GM21526 (cell line): ENCODE measurements at regions not wholly inside any gene's neighbourhood (a gene's known extent, or its start where the extent isn't known, plus 50 kb on each side); places are given as distances from the start of the nearest gene placed in this dataset.
"Not testable (repeated sequence)": the region's sequence is repeated elsewhere in the genome, so short reads cannot be mapped to it uniquely, and the experiment has no call there.

Experiments
- ATAC-seq: cut with Tn5 transposase; IDR thresholded peaks from one replicate; pipeline ENCODE4 v1.9.1; 2021; ENCODE audit warnings: moderate library complexity; ENCODE audit not compliant: unreplicated experiment, low FRiP score

DNA sequence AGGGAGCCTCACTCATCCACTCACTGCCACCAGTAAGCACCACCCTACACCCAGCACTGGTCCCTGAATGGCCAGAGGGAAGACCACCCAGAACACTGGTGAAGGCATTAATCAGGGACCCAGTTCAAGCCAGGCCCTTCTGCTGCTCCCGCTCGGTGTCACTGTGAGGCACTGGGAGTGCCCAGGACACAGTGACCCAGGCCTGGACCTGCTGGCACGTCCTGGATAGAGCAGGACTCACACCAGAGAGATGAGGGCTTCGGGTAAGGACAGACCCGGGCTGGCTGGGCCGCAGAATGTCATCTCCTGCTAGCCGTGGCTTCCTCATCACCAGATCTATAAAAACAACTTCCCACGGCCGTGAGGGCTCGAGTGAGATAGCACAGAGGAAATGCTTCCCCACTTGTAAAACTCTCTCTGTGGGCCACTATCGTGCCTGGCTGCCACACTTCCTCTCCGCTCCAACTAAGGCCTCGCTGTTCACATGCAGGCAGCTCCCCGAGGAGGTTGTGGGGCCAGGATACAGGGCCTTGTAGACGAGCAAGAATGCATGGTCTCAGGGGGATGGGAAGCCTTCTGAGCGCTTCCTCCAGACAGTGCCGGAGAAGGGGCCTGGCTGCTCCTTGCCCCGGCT lies 158.1 kb downstream of the NPIPB11 start:
- ATAC-seq, result not testable (repeated sequence)

DNA sequence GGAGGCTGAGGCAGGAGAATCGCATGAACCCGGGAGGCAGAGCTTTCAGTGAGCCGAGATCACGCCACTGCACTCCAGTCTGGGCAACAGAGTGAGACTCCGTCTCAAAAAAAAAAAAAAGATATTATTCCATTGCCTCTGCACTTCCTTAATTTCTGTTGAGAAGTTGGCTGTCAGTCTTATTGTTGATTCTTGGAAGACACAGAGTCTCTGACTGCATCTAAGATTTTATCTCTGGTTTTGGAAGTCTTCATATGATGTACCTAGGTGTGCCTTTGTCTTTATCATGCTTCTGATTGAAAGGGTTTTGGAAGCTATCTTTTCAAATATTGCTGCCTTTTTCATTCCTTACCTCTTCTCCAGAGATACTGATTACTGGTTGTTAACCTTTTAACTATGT lies 160.4 kb downstream of the NPIPB11 start:
- not testable (repeated sequence) for ATAC-seq

DNA sequence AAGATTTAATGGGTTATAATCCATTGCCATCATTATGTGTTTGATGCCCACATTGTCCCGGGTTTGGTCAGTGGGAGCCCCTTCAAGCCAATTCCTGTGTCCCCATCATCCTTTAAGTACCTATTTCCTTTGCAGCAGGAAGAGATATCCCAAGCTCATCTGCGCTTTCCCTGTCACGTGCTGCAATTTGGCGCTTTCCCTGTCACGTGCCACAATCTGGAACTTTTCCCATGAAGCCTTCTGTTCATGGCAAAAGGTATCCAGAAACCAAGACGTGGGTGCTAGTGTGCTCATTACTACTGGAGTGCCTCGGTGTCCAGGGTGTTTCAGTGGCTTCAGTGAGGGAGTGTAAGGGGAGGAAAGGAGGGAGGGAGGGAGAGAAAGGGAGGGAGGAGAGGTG lies 168.5 kb downstream of the NPIPB11 start:
- ATAC-seq, result no peak

DNA sequence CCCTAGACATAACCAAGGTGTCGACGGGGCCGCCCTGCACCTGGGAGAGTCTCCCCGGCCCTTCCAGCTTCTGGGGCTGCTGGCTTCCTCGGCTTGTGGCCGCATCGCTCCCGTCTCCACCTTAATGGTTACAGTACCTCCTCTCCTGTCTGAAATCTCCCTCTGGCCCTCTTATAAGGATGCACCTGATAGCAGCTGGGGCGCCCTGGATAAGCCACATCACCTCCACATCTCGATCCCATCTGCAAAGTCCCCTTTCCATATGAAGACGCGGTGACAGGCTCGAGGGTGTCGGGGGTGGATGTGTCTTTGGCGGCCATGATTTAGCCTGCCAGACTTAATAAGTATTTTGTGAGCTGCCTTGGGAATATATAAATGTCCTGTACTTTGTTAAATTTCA lies 169.0 kb downstream of the NPIPB11 start:
- ATAC-seq, result not testable (repeated sequence)

GRCh38 chr16:29237023-29237422 lies 169.5 kb downstream of the NPIPB11 start:
- not testable (repeated sequence) for ATAC-seq

- ATAC-seq, result not testable (repeated sequence)
Observed at GRCh38 chr16:29235836-29236370, 170.6 kb downstream of the NPIPB11 start.

DNA sequence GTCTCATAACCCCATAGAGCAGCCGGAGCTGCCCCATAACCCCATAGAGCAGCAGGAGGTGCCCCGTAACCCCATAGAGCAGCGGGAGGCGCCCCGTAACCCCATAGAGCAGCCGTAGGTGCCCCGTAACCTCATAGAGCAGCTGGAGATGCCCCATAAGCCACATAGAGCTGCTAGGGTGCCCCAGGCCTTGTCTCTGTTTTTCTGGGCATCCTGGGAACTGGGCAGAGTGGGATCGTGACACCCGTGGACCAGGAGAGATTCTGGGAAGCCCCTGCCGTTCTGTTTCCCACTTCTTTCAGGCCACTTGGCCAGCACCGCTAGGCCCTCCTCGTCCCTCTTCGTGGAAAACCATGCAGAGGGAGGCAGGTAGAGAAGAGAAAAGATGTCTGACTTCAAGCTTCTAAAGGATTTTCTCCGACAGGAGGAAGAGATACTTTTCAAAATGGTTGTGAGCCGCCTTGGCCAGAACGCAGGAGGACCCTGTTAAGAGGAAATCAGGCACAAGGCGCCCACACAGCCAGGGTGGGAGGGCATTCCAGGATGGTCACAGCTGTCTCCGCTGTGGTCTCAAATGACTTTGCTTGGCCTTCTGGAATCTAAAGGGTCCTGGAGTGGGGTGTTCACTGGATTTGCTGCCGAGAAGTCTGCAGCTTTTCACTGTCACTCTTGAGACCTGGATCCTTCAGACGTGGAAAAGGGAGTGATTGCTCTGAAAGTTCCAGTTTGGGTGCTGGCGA lies 171.8 kb downstream of the NPIPB11 start:
- ATAC-seq, result not testable (repeated sequence)

GRCh38 chr16:29233705-29234404 lies 172.7 kb downstream of the NPIPB11 start:
- not testable (repeated sequence) for ATAC-seq

DNA sequence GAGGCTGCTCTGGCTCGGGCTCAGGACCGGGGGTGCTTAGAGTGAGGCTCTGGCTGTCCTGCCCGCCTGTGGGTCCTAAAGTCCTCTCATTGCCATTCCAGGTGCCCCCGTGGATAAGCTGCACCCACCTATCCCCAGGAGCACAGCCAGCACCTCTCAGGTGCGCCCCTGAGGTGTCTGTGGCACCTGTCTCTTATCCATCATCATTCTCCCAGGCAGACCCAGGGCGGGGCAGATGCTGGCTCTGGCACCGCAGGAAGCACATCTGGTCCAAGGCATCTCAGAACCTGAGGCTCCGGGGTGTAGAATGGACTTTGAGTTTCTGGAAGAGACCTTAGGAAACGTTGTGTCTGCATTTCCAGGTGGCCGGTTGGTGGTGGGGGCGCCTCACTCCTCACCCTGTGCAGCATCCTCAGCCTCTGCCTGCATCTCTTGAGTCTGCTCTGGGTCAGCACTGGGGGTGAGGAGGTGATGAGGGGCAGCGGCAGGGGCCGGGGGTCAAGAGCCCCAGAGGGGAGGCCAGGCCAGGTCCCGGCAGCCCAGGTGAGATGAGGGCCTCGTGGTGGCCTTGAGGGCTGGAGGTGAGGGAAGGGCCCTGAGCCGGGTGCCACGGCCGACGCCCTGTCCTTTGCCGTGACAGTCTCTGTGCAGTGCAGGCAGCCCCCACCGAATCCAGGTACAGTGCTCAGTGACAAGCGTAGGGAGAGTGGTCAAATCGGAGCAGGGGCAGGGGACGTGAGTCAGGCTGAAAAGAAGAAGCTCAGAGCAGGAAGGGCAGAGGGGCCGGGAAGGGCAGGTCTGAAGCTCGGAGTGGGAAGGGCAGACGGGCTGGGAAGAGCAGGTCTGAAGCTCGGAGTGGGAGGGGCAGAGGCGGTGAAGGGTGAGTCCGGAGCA lies 173.5 kb downstream of the NPIPB11 start:
- ATAC-seq, result no peak

- ATAC-seq, result not testable (repeated sequence)
Observed at GRCh38 chr16:29232160-29232705, 174.3 kb downstream of the NPIPB11 start.

DNA sequence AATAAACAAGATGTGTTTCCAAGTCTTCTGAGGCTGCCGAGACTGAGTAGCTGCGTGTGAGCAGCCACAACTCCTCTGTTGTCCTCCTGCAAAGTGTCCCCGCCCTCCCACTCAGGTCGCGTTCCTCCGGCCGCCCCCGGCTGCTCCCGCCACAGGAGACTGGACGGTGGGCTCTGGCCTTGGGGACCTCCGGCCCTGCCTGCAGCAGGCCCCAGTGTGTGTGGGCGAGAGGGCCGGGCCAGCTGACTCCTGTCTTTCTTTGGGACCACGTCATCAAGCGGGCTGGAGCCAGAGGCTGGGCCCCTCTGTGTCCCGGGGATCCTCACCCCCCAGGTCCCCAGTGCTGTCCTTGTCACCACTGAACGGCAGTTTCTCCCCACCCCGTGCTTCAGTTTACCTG lies 175.3 kb downstream of the NPIPB11 start:
- ATAC-seq, result no peak

DNA sequence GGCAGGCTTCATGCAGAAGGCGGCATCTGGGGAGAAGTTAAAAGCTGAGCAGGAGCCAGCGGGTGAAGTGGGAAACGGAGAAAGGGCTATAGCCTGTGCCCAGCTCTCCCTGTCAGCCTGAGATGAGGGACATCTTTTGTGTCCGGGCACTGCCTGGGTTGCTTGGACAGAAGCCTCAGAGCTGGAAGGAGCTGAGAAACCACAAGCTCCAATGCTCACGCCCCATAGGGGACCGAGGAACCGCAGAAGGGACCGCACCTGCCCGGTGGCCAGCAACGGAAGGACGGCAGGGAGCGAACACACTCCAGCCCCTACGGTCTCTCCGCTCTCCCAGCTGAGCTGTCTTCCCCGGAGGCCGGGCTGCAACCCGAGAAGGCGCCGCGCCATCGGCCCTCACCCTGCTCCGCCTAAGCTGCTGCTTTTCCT lies 175.8 kb downstream of the NPIPB11 start:
- no peak for ATAC-seq

GRCh38 chr16:29230006-29230668 lies 176.4 kb downstream of the NPIPB11 start:
- ATAC-seq, result not testable (repeated sequence)

- ATAC-seq, result not testable (repeated sequence)
Observed at GRCh38 chr16:29229616-29230005, 176.9 kb downstream of the NPIPB11 start.

GRCh38 chr16:29228664-29229611 lies 177.6 kb downstream of the NPIPB11 start:
- not testable (repeated sequence) for ATAC-seq

GRCh38 chr16:29227751-29228663 lies 178.5 kb downstream of the NPIPB11 start:
- ATAC-seq, result not testable (repeated sequence)

- ATAC-seq, result no peak
Observed at GRCh38 chr16:29226782-29227181, 179.7 kb downstream of the NPIPB11 start.
